DND-41 (cell line): ENCODE measurements at regions not wholly inside any gene's neighbourhood (a gene's known extent, or its start where the extent isn't known, plus 50 kb on each side); places are given as distances from the start of the nearest gene placed in this dataset.

ENCODE experiments used
- ATAC-seq: fragments of 200-7000 bp; cut with Tn5 transposase; 3 replicates; pipeline ENCODE4 v1.9.1; 2021; ENCODE audit warnings: low read depth; ENCODE audit not compliant: insufficient read depth
- DNase-seq: peaks from one replicate; pipeline ENCODE4 v3.0.0-alpha.2; 2020
- H2AFZ ChIP-seq: 2 replicates; pipeline ENCODE4 v1.6.0; 2012; ENCODE audit warnings: low read depth, low read length
- H3K27ac ChIP-seq: 2 replicates; pipeline ENCODE4 v1.5.1; 2012; ENCODE audit warnings: low read length, inconsistent platforms
- H3K27me3 ChIP-seq: fragments of 200-600 bp; sonication (generic); 2 replicates; pipeline ENCODE4 v1.6.0; 2012; ENCODE audit warnings: low read length, mild to moderate bottlenecking, inconsistent platforms; ENCODE audit not compliant: insufficient read depth, poor library complexity
- H3K36me3 ChIP-seq: 2 replicates; pipeline ENCODE4 v1.5.1; 2012; ENCODE audit warnings: low read length, inconsistent platforms; ENCODE audit not compliant: insufficient read depth
- H3K4me1 ChIP-seq: 2 replicates; pipeline ENCODE4 v1.5.1; 2012; ENCODE audit warnings: mild to moderate bottlenecking, low read length; ENCODE audit not compliant: insufficient read depth
- H3K4me2 ChIP-seq: 2 replicates; pipeline ENCODE4 v1.6.0; 2012; ENCODE audit warnings: mild to moderate bottlenecking, moderate library complexity, low read length, inconsistent platforms; ENCODE audit not compliant: insufficient read depth
- H3K4me3 ChIP-seq, 2 experiments: fragments of 200-600 bp in 1 of 2; shearing (Covaris generic) in 1 of 2; 2 replicates each; pipeline ENCODE4 v1.5.1; 2012 to 2016; ENCODE audit warnings: inconsistent platforms in 2 of 2, low read length in 2 of 2, mild to moderate bottlenecking in 2 of 2, low read depth in 1 of 2, moderate library complexity in 1 of 2
- H3K79me2 ChIP-seq: 2 replicates; pipeline ENCODE4 v1.6.0; 2012; ENCODE audit warnings: low read length, inconsistent platforms; ENCODE audit not compliant: insufficient read depth
- H3K9ac ChIP-seq: 2 replicates; pipeline ENCODE4 v1.6.0; 2012; ENCODE audit warnings: low read depth, mild to moderate bottlenecking, inconsistent platforms, low read length, moderate library complexity
- H3K9me3 ChIP-seq: 2 replicates; pipeline ENCODE4 v1.5.1; 2012; ENCODE audit warnings: low read length, moderate library complexity, mild to moderate bottlenecking, inconsistent platforms; ENCODE audit not compliant: insufficient read depth, severe bottlenecking
- H4K20me1 ChIP-seq: 2 replicates; pipeline ENCODE4 v1.6.0; 2012; ENCODE audit warnings: low read length; ENCODE audit not compliant: insufficient read depth
- EZH2 ChIP-seq: IDR thresholded peaks from 3 replicates; pipeline ENCODE4 v1.6.1; 2012; ENCODE audit warnings: borderline replicate concordance, low read depth, mild to moderate bottlenecking, moderate library complexity, low read length, inconsistent platforms; ENCODE audit not compliant: severe bottlenecking
- TF ChIP-seq, protein P1 (sequence below): IDR thresholded peaks from 2 replicates; pipeline ENCODE4 v1.5.1; 2012; ENCODE audit warnings: borderline replicate concordance, low read length, moderate library complexity, mild to moderate bottlenecking; ENCODE audit not compliant: poor library complexity, severe bottlenecking; ENCODE audit errors: extremely low read depth

- Histone ChIP-seq H2AFZ (no peak overlapping the region), H3K9me3 (no peaks in the 10 kb centered on the region), H3K27me3 (no peaks in the 10 kb centered on the region), H3K4me2 (no peak overlapping the region), H3K79me2 (no peaks in the 10 kb centered on the region), H3K27ac (no peak overlapping the region), H3K4me1 (no peaks in the 10 kb centered on the region), H4K20me1 (no peaks in the 10 kb centered on the region), H3K9ac (no peak overlapping the region), H3K36me3 (no peaks in the 10 kb centered on the region), H3K4me3 (no peak overlapping the region)
- DNase-seq (no peak), ATAC-seq (no peak)
- no peak for TF ChIP-seq EZH2
- TF ChIP-seq, protein P1, sequence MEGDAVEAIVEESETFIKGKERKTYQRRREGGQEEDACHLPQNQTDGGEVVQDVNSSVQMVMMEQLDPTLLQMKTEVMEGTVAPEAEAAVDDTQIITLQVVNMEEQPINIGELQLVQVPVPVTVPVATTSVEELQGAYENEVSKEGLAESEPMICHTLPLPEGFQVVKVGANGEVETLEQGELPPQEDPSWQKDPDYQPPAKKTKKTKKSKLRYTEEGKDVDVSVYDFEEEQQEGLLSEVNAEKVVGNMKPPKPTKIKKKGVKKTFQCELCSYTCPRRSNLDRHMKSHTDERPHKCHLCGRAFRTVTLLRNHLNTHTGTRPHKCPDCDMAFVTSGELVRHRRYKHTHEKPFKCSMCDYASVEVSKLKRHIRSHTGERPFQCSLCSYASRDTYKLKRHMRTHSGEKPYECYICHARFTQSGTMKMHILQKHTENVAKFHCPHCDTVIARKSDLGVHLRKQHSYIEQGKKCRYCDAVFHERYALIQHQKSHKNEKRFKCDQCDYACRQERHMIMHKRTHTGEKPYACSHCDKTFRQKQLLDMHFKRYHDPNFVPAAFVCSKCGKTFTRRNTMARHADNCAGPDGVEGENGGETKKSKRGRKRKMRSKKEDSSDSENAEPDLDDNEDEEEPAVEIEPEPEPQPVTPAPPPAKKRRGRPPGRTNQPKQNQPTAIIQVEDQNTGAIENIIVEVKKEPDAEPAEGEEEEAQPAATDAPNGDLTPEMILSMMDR = no peak
Measured at GRCh38 chr1:182291584-182292192, 99.9 kb downstream of the GLUL start.

DNA sequence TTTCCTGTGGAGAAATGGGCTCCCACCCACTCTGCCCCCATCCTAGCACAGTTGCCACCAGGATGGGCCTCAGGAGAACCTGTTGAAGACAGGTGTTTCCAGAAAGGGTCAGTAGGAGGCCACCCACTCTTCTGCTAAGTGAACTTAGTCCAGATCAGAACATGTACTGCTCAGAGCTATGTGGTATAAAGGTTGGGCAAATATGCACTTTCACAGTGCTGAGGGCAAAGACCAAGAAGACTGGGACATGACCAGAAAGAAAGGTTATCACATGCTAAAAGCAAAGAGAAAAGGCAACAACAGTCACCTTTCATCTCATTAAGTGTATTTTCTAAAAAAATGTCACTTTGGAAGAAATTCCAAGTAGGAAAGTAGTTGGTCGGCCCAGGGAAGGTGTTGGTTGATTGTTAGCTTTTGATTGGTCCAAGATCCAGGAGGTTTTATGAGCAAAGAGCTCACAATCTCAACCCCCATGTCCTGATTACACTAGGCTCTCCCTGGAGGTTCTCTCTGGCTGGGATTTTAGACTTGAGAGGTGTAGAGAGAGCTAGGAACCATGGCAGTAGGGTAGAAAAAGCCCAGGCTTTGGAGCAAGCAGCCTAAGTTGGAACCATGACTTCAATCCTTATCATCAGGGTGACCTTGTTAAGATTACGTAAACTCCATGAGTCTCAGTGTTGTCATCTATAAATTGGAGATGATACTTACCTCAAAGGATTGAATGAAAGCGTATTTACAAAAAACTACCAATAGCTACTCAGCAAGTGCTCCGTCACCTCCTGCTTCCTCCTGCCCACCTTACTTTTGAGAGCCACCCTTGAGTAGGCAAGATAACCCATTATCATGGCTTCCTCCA lies 102.6 kb downstream of the GLUL start:
- no peak overlapping the region for H3K4me2 ChIP-seq
- H3K4me1 ChIP-seq = 0 out of 2 replicates have a peak, but pooled peaks cover 2% of the 10 kb centered on the region
- H3K27ac ChIP-seq = no peak overlapping the region
- H2AFZ ChIP-seq = no peak overlapping the region
- no peak overlapping the region for H3K4me3 ChIP-seq
- no peak for DNase-seq
- TF ChIP-seq, protein P1 = no peak
- TF ChIP-seq EZH2 = no peak
- H4K20me1 ChIP-seq = no peaks in the 10 kb centered on the region
- H3K36me3 ChIP-seq = no peaks in the 10 kb centered on the region
- no peaks in the 10 kb centered on the region for H3K27me3 ChIP-seq
- no peak overlapping the region for H3K9ac ChIP-seq
- no peak for ATAC-seq
- no peaks in the 10 kb centered on the region for H3K9me3 ChIP-seq
- no peaks in the 10 kb centered on the region for H3K79me2 ChIP-seq

DNA sequence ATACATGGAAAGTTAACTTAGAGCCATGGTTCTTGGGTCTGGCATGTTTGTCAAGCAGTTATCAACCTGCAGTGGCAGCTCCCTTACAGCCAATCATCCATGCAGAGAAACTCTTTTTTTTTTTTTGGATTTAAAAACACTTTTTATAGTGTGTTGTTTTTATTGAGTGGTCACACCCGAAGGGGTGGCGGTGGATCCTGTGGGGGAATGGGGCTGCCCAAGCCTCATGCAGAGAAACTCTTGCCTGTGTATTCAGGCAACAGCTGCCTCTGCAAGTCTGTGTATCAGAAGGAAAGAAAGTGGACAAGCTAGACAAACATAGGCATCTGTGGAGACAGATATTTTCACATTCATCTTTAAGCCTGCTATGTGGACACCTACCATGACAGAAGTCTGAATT lies 104.8 kb downstream of the GLUL start:
- Histone ChIP-seq H3K9ac (no peak overlapping the region), H3K36me3 (no peaks in the 10 kb centered on the region), H2AFZ (no peak overlapping the region), H3K27me3 (no peaks in the 10 kb centered on the region), H3K4me1 (0 out of 2 replicates have a peak, but pooled peaks cover 2% of the 10 kb centered on the region), H3K4me2 (no peak overlapping the region), H3K27ac (no peak overlapping the region), H3K4me3 (no peak overlapping the region), H3K9me3 (no peaks in the 10 kb centered on the region), H3K79me2 (no peaks in the 10 kb centered on the region), H4K20me1 (no peaks in the 10 kb centered on the region)
- DNase-seq = no peak
- TF ChIP-seq, protein P1 = no peak
- no peak for TF ChIP-seq EZH2
- ATAC-seq = no peak
